Gastroesophageal sphincter (tissue), 3 donors: ENCODE measurements at regions not wholly inside any gene's neighbourhood (a gene's known extent, or its start where the extent isn't known, plus 50 kb on each side); places are given as distances from the start of the nearest gene placed in this dataset.

ENCODE experiments used
- CTCF ChIP-seq, 4 experiments: fragments of 200-600 bp in 2 of 4; fragments of 450-650 bp in 2 of 4; sonication (generic) in 1 of 4; IDR thresholded peaks; one replicate each; pipeline ENCODE4 v1.5.1; 2017 to 2019; ENCODE audit warnings: antibody characterized with exemption in 4 of 4, mild to moderate bottlenecking in 2 of 4, moderate library complexity in 2 of 4
- POLR2AphosphoS5 ChIP-seq: sonication (generic); formaldehyde crosslinking; IDR thresholded peaks from one replicate; pipeline ENCODE4 v1.6.1; 2017; ENCODE audit warnings: antibody characterized with exemption

GRCh38 chr10:108801775-108802517 lies 1121.4 kb downstream of the XPNPEP1 start:
- TF ChIP-seq CTCF (IDR thresholded peaks at IDR 0.05) (no peak), POLR2AphosphoS5 (no peak)
